ENCODE measurements at regions not wholly inside any gene's neighbourhood (a gene's known extent, or its start where the extent isn't known, plus 50 kb on each side); places are given as distances from the start of the nearest gene placed in this dataset.
"Not testable (repeated sequence)": the region's sequence is repeated elsewhere in the genome, so short reads cannot be mapped to it uniquely, and the experiment has no call there.

GRCh38 chr6:167392631-167393316 is 67.9 kb downstream of the TTLL2 start:
- no peak for DNase-seq

- no peak for DNase-seq
Measured at GRCh38 chr6:167393731-167394130, 68.8 kb downstream of the TTLL2 start.

- DNase-seq: no peak
Measured at GRCh38 chr6:167394339-167394738, 69.5 kb downstream of the TTLL2 start.

- no peak for DNase-seq
Measured at GRCh38 chr6:167394820-167395219, 69.9 kb downstream of the TTLL2 start.

- DNase-seq: no peak
Measured at GRCh38 chr6:167396068-167396658, 71.3 kb downstream of the TTLL2 start.

- no peak for DNase-seq
Measured at GRCh38 chr6:167396659-167397490, 72.0 kb downstream of the TTLL2 start.

- DNase-seq: no peak
Measured at GRCh38 chr6:167397712-167398111, 72.8 kb downstream of the TTLL2 start.

GRCh38 chr6:167398214-167399050 is 73.5 kb downstream of the TTLL2 start:
- DNase-seq: no peak

GRCh38 chr6:167399051-167399387 is 74.1 kb downstream of the TTLL2 start:
- no peak for DNase-seq

- no peak for DNase-seq
Measured at GRCh38 chr6:167399599-167399998, 74.7 kb downstream of the TTLL2 start.

GRCh38 chr6:167400482-167401138 is 75.7 kb downstream of the TTLL2 start:
- DNase-seq: no peak

GRCh38 chr6:167401525-167402194 is 76.8 kb downstream of the TTLL2 start:
- peak; percentile 57 for DNase-seq

GRCh38 chr6:167402195-167402686 is 77.4 kb downstream of the TTLL2 start:
- no peak for DNase-seq

GRCh38 chr6:167403427-167403826 is 78.5 kb downstream of the TTLL2 start:
- no peak for DNase-seq

GRCh38 chr6:167404385-167405049 is 79.6 kb downstream of the TTLL2 start:
- DNase-seq: no peak

- DNase-seq: no peak
Measured at GRCh38 chr6:167405778-167406532, 81.1 kb downstream of the TTLL2 start.

- DNase-seq: not testable (repeated sequence)
Measured at GRCh38 chr6:167406533-167407238, 81.8 kb downstream of the TTLL2 start.

- no peak for DNase-seq
Measured at GRCh38 chr6:167407239-167408064, 82.6 kb downstream of the TTLL2 start.
